DMS53 (cell line): ENCODE measurements at regions not wholly inside any gene's neighbourhood (a gene's known extent, or its start where the extent isn't known, plus 50 kb on each side); places are given as distances from the start of the nearest gene placed in this dataset.

Source experiments
- DNase-seq: peaks from one replicate; lab custom pipeline; 2025; lab: John Stamatoyannopoulos, UW

DNA sequence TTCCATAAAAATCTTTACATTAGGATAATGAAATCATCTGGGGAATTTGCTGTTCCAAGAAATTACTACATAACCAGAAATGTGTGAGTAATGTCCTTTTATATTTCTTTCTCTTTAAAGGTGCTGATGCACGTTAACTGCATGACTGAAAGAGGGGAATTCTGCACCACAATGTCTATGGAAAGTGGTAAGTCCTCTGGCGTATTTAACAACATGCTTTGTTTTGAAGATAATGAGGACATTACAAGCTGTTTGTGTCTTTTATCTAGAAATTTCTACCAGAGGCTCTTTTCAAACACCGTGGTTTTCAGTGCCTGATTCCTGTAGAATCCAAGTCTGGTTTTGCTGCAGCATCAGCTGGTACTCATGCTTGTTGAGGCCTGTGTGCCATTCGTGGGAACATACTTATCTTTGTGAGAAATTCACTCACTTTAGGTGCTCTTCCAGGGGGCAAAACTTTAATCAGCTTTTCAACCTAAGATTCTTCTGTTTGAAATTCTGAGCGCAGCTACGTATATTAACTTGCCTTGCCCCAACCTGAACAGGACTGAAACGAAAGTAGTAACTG lies 257.2 kb downstream of the PDHA2 start:
- DNase-seq, result no peak

DNA sequence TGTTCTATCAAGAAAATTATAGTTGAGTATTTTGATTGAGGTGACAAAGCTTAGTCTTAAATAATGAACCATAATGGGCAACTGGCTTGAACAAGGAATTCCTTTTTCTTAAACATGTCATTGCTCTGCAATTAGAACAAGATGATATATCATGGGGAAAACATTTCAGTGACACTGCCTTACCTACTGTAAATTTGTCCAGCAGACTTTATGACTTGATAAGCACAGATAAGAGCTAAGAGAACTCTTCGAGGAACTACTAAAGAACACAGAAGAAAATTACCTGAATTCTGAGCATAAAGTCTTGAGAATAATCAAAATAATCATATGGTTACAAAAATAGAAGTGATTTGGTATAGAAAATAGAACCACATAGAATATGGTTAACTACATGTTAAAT lies 257.8 kb downstream of the PDHA2 start:
- DNase-seq, result no peak

DNA sequence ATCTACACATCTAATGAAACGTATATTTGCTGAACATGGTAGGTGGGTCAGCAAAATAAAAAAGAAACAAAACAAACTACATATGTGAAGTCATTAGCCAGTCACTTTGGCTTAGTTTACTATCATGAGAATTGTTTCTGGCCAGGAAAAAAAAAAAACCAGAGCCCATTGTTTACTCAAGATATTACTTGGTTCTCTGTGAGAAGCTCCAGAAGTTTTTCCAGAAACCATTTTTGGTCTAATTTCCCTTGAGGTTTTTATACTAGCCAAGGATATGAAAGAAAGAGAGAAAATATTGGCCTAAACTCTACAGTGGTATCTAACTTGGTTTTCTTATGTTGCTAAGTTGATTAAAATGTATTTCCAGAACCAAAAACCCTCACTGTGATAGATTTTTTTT lies 259.1 kb downstream of the PDHA2 start:
- DNase-seq, result no peak

DNA sequence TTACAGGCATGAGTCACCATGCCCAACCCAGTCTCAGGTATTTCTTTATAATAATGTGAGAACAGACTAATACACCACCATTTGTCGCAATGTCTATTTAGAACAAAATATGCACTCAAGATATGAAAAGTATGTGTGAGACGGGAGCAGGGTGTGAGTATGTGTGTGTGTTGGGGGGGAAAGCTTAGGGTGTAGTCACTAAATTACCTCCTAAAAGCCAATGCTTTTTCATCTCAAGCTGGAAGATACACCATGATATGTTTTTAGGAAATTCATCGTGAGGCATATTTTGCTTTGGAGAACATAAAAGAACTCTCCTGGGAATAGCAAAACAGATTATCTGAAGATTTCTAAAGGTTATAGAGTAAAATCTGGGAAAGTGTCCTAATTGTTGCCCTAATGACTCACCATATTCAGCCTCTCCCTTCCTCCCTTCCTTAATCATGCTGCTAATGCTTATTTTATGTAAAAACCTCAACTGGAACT lies 262.7 kb downstream of the PDHA2 start:
- no peak for DNase-seq

DNA sequence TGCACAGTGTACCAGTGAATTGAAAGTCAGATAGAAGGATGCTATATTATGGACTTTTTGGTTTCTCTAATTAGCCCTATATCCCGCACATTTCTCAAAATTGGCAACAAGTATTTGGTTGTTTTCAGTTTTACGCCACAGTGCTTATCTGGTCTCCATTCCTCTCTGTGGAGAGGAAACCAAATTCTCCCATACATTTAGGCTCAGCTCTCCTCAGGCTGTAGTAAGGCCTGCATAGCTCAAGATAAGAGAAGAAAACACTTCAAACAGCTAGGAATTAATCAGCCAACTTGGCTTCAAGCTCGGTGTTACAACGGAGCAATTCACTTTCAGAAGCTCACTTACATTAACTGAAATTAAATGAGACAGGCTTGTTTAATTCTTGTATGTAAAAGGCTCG lies 263.2 kb downstream of the PDHA2 start:
- DNase-seq, result no peak

DNA sequence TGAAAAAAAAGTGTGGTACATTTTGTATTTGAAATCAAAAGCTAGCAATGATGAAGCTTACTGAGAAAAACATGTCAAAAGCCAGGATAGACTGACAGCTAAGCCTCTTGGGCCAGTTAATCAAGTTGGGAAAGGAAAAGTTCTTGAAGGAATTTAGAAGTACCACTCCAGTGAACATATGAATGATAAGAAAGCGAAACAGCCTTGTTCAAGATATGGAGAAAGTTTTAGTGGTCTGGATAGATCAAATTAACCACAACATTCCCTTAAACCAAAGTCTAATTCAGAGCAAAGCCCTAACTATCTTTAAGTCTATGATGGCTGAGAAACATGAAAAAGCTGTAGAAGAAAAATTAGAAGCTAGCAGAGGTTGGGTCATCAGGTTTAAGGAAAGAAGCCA lies 268.3 kb downstream of the PDHA2 start:
- DNase-seq, result no peak

DNA sequence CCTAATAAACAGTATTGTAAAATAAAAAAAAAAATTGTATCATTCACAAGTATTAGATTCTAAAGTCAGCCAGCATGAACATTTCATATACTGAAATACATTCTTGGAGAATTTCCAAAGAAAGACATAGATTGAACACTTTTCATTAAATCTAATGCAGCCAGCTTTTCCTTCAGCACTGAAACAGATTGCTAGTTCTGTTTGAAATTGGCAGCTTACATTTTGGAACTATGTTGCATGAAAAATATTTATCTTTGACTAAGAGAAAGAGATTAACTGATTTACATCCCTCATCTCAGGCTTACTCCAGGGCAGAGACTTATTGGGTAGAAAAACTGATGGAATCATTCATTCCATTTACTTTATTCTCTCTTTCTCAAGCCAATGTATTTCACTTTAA lies 272.7 kb downstream of the PDHA2 start:
- no peak for DNase-seq

DNA sequence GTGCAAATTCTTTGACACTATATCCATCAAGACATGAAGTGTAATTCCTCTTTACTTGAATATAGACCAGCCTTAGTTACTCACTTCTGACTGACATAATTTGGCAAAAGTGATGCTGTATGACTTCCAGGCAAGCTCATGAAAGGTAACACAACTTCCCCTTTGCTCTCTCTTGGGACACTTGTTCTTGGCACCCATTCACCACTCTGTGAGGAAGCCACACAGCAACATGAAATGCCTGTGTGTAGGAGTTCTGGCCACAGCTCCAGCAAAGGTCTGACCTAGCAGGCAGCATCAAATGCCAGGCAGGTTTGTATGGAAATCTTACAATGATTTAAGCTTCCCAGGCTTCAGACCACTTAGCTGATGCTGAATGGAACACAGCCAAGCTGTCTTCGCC lies 280.3 kb downstream of the PDHA2 start:
- DNase-seq, result no peak

DNA sequence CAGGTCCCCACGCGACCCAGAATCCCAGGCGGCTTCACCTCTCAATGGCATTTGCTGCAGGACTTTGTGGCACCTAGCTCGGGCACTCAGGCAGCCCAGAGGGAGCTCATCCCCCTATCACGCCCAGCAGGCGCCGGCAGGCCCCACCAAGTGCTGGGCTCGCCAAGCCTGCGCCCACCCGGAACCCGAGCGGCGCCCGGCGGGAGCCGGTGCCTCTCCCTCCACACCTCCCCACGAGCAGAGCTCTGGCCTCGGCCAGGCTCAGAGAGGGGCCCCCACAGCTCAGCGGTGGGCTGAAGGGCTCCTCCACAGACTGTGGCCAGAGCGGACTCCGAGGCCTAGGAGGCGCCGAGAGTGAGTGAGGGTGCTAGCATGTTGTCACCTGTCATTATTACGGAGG lies 286.3 kb downstream of the PDHA2 start:
- DNase-seq, result no peak

DNA sequence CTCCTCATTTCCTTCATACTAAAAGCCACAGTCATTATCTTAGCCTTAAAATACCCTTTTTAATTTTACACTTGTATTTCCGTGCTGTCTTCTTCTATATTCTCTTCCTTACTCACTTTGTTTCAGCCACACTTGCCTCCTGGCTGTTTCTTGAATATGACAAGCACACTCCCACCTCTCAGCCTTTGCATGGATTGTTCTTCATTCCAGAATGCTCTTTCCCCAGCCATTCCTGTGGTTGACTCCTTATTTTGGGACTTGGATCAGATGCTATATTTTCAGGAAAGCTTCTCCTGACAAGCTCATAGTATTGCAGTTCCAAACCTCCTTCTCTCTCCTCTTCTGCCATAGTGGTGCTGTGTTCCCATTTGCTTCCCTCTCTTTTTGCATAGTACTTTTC lies 291.3 kb downstream of the PDHA2 start:
- DNase-seq, result no peak

DNA sequence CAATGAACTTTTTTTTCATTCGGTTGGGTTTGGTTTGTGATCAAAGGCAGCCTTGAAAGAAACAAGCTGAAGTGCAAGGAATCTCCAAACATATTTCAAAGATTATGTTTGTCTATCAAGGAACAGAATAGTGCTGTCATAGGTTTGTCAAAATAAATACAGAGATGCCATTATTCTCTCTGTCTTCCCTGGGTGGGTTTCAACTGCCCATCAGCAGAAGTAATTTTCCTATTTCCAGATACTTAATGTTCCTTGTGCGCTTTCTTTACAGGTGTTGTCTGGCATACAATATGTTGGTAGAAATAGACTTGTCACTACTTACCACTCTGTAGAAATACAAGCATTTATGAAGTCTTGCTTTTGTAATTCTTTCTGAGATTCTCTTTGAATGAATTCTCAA lies 294.9 kb downstream of the PDHA2 start:
- DNase-seq, result no peak

DNA sequence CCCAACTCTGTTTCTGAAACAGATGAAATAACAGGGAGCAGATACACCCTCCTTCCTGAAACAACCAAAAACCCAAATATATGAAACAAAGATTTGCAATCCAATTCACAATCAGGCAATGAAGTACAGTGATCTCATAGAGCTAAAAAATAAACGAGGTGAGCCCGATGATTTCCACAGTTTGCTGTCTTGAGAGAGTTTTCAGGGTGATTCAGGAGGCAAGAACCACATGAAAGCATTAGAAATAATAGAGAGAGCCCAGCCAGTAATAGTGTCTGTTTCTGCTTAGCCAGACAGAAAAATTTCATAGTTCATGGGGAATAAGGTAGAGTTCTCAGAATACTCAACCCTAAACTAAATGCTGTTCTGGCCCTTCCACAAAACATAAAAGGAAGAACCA lies 296.2 kb downstream of the PDHA2 start:
- no peak for DNase-seq

DNA sequence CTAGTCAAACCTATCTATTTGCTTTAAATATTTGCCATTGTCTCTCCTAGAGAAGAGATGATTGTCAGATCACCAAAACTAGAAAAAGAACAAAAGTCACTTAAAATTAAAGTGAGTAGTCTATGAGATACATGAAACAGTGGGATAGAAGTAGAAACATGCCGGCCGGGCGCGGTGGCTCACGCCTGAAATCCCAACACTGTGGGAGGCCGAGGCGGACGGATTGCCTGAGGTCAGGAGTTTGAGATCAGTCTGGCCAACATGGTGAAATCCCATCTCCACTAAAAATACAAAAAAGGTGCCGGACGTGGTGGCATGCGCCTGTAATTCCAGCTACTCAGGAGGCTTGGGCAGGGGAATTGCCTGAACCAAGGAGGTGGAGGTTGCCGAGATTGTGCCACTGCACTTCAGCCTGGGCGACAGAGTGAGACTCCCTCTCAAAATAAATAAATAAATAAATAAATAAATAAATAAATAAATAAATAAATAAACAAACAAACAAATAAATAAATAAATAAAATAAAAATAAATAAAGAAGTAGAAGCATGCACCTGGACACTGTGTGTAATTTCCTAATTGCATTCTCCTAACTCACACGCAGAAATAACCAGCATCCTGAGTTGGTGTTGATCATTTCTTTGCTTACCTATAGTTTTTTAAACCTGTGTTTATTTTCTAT lies 299.5 kb downstream of the PDHA2 start:
- no peak for DNase-seq

DNA sequence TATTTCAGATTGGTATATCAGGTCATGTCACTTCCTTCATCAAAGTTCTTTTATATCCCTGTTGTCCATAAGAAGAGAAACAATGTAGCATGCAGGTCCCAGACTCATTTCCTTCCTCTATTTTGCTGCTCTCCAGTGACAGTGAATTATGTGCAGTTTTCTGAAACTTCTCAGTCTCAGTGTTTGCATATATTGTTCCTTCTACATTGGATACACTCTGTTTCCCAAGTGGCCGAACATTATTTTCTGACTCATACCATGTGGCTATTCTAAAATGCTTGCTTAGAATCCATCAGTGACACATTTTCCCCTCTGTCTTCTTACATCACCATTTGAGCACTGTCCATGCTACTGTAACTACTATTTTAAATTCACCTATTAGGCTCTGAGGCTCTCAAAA lies 305.7 kb downstream of the PDHA2 start:
- DNase-seq, result no peak

DNA sequence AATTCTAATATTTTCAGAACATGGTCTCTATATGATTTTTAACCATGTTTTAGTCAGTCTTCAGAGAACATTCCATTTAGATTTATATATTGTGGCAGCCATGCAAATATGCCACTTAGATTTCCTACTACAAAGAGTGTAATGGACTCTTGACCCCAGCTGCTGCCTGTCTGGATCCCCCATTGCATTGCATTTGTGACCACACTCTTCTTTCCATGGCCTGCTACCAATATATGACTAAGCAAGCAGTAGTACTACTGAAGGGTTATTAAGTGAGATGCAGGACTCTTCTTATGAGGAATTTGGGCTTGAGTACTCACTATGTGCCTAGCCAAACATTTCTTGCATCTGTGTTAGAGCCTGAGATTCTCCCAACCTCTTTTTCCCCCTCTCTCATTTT lies 306.8 kb downstream of the PDHA2 start:
- DNase-seq, result peak; percentile 5

DNA sequence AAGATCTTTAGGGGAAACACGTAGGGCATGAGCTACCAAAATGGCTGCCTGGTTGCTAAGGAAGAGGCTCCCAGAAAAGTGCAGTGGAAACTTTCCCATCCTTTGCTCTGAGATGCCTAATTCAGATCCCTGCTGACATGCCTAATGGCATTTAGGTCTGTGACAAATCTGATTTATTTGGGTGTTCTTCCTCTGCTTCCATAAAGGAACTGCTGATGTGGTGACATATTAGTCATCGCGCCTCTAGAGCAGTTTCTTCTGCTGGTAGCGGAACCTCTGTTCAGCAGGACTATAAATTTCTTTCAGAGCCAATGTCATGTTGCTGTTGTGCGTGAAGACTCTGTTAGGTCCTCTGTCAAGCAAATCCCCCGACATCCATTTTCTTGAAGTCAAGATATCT lies 310.0 kb downstream of the PDHA2 start:
- no peak for DNase-seq

DNA sequence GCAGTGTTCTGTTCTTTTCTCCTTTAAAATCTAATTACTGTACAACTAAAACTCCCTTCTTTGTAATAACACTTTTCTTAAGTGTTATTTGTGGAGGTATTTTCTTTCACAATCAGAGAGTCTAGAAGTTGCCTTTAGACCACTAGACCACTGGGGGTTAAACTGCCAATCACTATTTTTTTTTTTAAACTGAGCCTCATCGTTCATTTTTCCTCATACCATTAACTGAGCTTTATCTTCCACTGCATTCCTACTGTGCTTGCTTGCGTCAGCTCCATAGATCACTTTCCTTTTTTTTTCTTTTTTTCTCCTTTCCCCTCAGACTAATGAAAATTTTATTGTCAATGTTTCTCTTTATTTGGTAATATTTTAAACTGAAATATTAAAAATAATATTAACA lies 310.6 kb downstream of the PDHA2 start:
- DNase-seq, result no peak

DNA sequence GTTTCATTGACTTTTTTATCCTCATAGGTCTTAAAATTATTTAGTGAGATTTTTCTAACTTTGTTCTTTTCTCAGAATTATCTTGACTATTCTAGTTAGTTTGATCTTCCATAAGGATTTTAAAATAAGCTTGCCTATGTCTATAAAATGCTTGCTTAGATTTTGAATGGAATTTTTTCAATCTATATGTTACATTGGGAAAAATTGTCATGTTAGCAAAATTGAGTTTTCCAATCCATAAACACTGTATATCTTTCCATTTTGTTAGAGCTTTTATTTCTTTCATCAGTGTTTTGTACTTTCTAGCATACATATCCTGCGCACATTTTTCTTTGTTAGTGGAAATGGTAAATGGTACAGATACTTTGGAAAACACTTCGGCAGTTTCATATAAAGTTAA lies 312.9 kb downstream of the PDHA2 start:
- DNase-seq, result no peak

DNA sequence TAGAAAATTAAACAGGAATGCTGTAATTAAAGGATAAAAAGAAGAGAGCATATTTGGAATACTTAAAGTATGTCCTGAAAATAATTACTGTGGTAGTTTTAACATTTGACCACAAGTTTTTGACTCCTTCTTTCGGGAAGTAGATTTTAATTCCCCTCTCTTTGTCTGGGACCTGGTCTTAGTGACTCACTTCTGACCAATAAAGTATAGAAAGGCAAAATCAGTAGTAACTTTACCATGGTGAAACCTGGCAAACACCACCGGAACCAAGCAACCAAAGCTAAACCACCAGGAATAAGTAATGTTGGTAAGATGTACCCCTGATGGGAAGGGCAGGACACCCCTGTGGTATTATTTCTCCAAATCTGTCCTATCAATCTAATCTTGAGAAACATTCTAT lies 314.8 kb downstream of the PDHA2 start:
- DNase-seq, result no peak

DNA sequence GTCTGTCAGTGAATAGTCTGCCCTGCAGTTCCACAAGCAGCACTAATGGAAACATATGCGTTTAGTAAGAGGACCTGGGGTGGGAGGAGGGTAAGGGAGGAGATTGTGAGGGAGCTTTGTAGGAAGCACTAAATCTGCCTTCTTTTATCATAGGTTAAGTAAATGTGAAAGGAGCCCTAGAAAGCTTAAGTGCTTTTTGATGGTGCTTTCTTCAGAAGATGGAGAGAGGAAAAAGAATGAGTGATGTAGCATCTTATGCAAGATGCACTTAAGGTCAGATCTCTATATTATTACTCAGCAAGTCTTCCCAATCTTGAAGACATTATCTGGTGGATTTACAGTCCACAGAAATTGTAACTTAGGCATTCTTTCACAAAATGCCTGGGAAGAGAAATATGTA lies 322.7 kb downstream of the PDHA2 start:
- no peak for DNase-seq

DNA sequence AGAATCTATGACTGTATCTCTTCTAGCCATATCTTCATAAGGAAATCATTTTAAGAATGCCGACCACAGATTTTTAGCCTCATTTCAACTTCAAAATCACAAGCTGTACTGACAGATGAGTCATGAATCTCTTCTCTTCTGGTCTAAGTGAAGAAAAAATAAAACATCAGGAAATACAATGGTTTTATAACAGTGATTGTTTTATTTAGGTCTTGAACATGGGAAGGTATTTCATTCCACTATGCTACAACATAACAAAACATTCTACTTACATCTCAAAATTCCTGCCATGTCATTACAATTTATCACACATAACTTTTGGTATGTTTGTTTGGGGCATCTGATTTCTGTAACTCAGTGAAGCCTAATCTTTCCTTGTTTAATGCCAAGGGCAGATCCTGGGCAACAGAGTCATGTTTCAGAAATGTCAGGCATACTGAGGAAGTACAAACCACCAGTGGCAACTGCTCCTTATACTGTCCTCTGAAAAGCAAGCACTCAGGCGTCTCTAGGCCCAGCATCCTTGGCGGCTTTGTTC lies 325.0 kb downstream of the PDHA2 start:
- no peak for DNase-seq

DNA sequence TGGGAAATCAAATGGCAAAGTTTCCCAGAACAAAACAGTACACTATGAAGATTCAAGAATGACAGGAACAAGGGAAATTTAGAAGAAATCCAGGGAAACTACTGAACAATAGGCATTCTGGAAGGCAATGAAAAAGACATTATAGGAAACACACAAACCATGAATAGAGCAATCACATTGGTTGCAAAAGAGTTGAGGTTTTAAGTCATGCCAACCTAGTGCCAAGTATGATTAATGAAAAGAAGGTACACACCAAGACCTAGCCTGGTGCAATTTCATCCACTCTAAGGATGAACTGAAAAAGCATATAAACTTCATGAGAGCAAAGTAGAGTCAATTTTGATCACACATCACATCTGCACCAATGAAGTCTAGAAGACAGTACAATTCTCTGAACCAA lies 326.9 kb downstream of the PDHA2 start:
- no peak for DNase-seq

DNA sequence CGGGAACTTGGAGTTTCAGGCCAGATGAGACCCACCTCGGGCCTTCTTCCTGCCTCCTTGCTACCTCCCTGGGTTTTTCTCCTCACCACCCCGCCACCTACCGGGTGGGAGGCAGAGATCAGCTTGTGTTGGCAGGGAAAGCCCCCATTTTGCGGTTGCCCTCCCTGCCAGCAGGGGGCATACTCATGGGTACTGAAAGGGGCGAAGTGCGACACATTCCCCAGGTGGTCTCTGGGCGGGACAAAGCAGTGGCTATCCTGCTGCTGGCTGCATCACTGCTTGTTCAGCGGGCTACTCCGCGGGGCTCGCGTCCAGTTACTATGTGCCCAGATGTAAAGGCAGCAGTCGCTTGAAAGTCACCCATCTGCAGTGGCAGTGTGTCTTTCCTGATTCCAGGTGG lies 330.3 kb downstream of the PDHA2 start:
- DNase-seq, result no peak

DNA sequence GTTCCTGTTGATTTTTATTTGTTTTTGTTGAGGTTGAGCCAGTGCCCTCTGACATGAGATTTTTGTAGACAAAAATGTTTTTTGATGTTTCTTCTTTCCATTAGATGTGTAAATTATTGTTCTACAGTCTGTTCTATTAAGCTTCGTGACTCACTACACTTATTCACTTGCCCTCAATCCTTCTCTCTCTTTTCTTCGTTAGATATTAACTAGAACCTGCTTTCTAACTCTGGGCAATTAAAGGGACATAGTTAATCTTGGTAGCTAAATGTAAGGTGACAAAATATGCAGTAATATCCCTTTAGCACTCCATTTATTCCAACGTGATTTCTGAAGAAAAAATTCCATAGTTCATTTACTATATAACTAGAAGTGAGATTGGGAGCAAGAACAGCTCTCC lies 333.9 kb downstream of the PDHA2 start:
- no peak for DNase-seq
